Suprapubic skin (tissue), 4 donors: ENCODE measurements at regions not wholly inside any gene's neighbourhood (a gene's known extent, or its start where the extent isn't known, plus 50 kb on each side); places are given as distances from the start of the nearest gene placed in this dataset.

Experiments
- DNase-seq, 2 donors: peaks; one replicate each; pipeline ENCODE4 v3.0.0-alpha.2; 2019; ENCODE audit warnings: low spot score in 2 of 2
- H3K27ac ChIP-seq: fragments of 200-600 bp; sonication (generic); one replicate; pipeline ENCODE4 v1.5.1; 2019
- H3K27me3 ChIP-seq: fragments of 200-600 bp; sonication (generic); one replicate; pipeline ENCODE4 v1.5.1; 2019
- H3K36me3 ChIP-seq: fragments of 200-600 bp; sonication (generic); one replicate; pipeline ENCODE4 v1.5.1; 2019
- H3K4me1 ChIP-seq: fragments of 200-600 bp; sonication (generic); one replicate; pipeline ENCODE4 v1.5.1; 2019
- H3K4me3 ChIP-seq: fragments of 200-600 bp; sonication (generic); one replicate; pipeline ENCODE4 v1.5.1; 2019; ENCODE audit warnings: mild to moderate bottlenecking
- H3K9me3 ChIP-seq: fragments of 200-600 bp; sonication (generic); one replicate; pipeline ENCODE4 v1.5.1; 2019
- EP300 ChIP-seq: sonication (generic); formaldehyde crosslinking; IDR thresholded peaks from one replicate; pipeline ENCODE4 v1.6.1; 2017; ENCODE audit warnings: antibody characterized with exemption
- POLR2A ChIP-seq, 2 donors: fragments of 450-650 bp; IDR thresholded peaks; one replicate each; pipeline ENCODE4 v1.6.1; 2017; ENCODE audit warnings: antibody characterized with exemption in 2 of 2, mild to moderate bottlenecking in 2 of 2, moderate library complexity in 2 of 2
- POLR2AphosphoS5 ChIP-seq, 3 donors: sonication (generic); formaldehyde crosslinking; IDR thresholded peaks; one replicate each; pipeline ENCODE4 v1.6.1; 2017; ENCODE audit warnings: antibody characterized with exemption in 3 of 3
- WGBS: methylation state at CpG from one replicate; pipeline ENCODE4 v1.1.5; 2018; 5-methylcytosine and 5-hydroxymethylcytosine counted together
- TF ChIP-seq, protein P1 (sequence below), 2 donors: fragments of 200-600 bp in 1 of 2; fragments of 450-650 bp in 1 of 2; sonication (generic) in 1 of 2; IDR thresholded peaks; one replicate each; pipeline ENCODE4 v1.5.1; 2016 to 2019; ENCODE audit warnings: antibody characterized with exemption in 2 of 2, mild to moderate bottlenecking in 1 of 2, moderate library complexity in 1 of 2

GRCh38 chr13:99717959-99718674 is 216.8 kb downstream of the TM9SF2 start:
- 78% methylated on average over 2 of the region's 2 CpGs for WGBS
- H3K9me3 ChIP-seq: no peaks in the 10 kb centered on the region
- H3K4me1 ChIP-seq: no peaks in the 10 kb centered on the region
- no peaks in the 10 kb centered on the region for H3K27me3 ChIP-seq
- no peaks in the 10 kb centered on the region for H3K36me3 ChIP-seq
- no peak overlapping the region for H3K4me3 ChIP-seq
- no peak overlapping the region for H3K27ac ChIP-seq
- TF ChIP-seq EP300 (no peak), POLR2A (IDR thresholded peaks at IDR 0.05) (no peak), POLR2AphosphoS5 (IDR thresholded peaks at IDR 0.05) (no peak)
- TF ChIP-seq, protein P1, sequence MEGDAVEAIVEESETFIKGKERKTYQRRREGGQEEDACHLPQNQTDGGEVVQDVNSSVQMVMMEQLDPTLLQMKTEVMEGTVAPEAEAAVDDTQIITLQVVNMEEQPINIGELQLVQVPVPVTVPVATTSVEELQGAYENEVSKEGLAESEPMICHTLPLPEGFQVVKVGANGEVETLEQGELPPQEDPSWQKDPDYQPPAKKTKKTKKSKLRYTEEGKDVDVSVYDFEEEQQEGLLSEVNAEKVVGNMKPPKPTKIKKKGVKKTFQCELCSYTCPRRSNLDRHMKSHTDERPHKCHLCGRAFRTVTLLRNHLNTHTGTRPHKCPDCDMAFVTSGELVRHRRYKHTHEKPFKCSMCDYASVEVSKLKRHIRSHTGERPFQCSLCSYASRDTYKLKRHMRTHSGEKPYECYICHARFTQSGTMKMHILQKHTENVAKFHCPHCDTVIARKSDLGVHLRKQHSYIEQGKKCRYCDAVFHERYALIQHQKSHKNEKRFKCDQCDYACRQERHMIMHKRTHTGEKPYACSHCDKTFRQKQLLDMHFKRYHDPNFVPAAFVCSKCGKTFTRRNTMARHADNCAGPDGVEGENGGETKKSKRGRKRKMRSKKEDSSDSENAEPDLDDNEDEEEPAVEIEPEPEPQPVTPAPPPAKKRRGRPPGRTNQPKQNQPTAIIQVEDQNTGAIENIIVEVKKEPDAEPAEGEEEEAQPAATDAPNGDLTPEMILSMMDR (IDR thresholded peaks at IDR 0.05): no peak
- DNase-seq: peak in 1 of 2 donors; percentile 4

GRCh38 chr13:99709134-99709533 is 207.9 kb downstream of the TM9SF2 start:
- Histone ChIP-seq H3K4me1 (no peaks in the 10 kb centered on the region), H3K36me3 (no peaks in the 10 kb centered on the region), H3K27me3 (no peaks in the 10 kb centered on the region), H3K27ac (no peak overlapping the region), H3K9me3 (no peaks in the 10 kb centered on the region), H3K4me3 (no peak overlapping the region)
- TF ChIP-seq POLR2A (IDR thresholded peaks at IDR 0.05) (no peak), POLR2AphosphoS5 (IDR thresholded peaks at IDR 0.05) (no peak), EP300 (no peak)
- TF ChIP-seq, protein P1 (IDR thresholded peaks at IDR 0.05): no peak
- 77% methylated on average over 4 of the region's 4 CpGs for WGBS
- no peak for DNase-seq

DNA sequence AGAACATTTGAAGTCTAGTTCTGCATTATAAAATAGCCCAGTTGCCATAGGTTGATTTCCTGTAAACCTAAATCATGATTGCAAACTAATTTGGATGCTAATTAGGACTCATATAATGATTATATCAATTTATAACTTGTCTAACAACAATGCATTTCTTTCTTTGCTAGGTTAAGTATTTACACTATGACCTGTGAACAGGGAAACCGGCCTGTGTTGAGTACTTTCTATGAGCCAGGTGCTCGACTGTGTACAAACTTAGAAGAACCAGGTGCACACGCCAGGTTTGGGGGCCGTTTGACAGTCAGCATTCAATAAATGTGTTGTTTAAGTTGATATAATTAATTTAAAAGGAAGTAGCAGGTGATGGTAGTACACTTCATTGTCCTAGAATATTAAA is 203.1 kb downstream of the TM9SF2 start:
- DNase-seq: no peak
- Histone ChIP-seq H3K36me3 (no peaks in the 10 kb centered on the region), H3K4me1 (no peaks in the 10 kb centered on the region), H3K27me3 (no peaks in the 10 kb centered on the region), H3K27ac (no peak overlapping the region), H3K9me3 (no peaks in the 10 kb centered on the region), H3K4me3 (no peak overlapping the region)
- 79% methylated on average over 4 of the region's 4 CpGs for whole genome bisulfite sequencing
- TF ChIP-seq POLR2A (IDR thresholded peaks at IDR 0.05) (no peak), EP300 (no peak), POLR2AphosphoS5 (IDR thresholded peaks at IDR 0.05) (no peak)
- TF ChIP-seq, protein P1 (IDR thresholded peaks at IDR 0.05): no peak

GRCh38 chr13:99703908-99704307 is 202.6 kb downstream of the TM9SF2 start:
- DNase-seq: no peak
- TF ChIP-seq POLR2A (IDR thresholded peaks at IDR 0.05) (no peak), EP300 (no peak), POLR2AphosphoS5 (IDR thresholded peaks at IDR 0.05) (no peak)
- TF ChIP-seq, protein P1 (IDR thresholded peaks at IDR 0.05): no peak
- H3K36me3 ChIP-seq: no peaks in the 10 kb centered on the region
- H3K4me3 ChIP-seq: no peak overlapping the region
- no peak overlapping the region for H3K27ac ChIP-seq
- H3K27me3 ChIP-seq: no peaks in the 10 kb centered on the region
- no peaks in the 10 kb centered on the region for H3K9me3 ChIP-seq
- H3K4me1 ChIP-seq: no peaks in the 10 kb centered on the region

GRCh38 chr13:99702687-99703319 is 201.5 kb downstream of the TM9SF2 start:
- no peaks in the 10 kb centered on the region for H3K27me3 ChIP-seq
- H3K27ac ChIP-seq: no peak overlapping the region
- no peaks in the 10 kb centered on the region for H3K9me3 ChIP-seq
- no peaks in the 10 kb centered on the region for H3K36me3 ChIP-seq
- no peak for DNase-seq
- 83% methylated on average over 9 of the region's 9 CpGs for WGBS
- no peak for TF ChIP-seq EP300
- TF ChIP-seq, protein P1 (IDR thresholded peaks at IDR 0.05): no peak
- no peak for TF ChIP-seq POLR2AphosphoS5 (IDR thresholded peaks at IDR 0.05)
- no peak for TF ChIP-seq POLR2A (IDR thresholded peaks at IDR 0.05)
- H3K4me3 ChIP-seq: no peak overlapping the region
- no peaks in the 10 kb centered on the region for H3K4me1 ChIP-seq
